Liver (tissue), 3 donors: ENCODE measurements at regions not wholly inside any gene's neighbourhood (a gene's known extent, or its start where the extent isn't known, plus 50 kb on each side); places are given as distances from the start of the nearest gene placed in this dataset.

Source experiments
- CTCF ChIP-seq: fragments of 150-350 bp; IDR thresholded peaks from 2 replicates; pipeline ENCODE4 v1.5.1; 2017; ENCODE audit warnings: improper control_type of control experiment, low read depth, low read length; ENCODE audit not compliant: missing input control
- EGR1 ChIP-seq, 2 donors: IDR thresholded peaks; 2 replicates each; pipeline ENCODE4 v1.6.1; 2016 to 2018; ENCODE audit warnings: antibody characterized with exemption in 2 of 2, low read depth in 2 of 2
- REST ChIP-seq: IDR thresholded peaks from 2 replicates; pipeline ENCODE4 v1.6.1; 2016; ENCODE audit warnings: antibody characterized with exemption, mild to moderate bottlenecking
- donor health status: healthy.
- donor health status: healthy.

DNA sequence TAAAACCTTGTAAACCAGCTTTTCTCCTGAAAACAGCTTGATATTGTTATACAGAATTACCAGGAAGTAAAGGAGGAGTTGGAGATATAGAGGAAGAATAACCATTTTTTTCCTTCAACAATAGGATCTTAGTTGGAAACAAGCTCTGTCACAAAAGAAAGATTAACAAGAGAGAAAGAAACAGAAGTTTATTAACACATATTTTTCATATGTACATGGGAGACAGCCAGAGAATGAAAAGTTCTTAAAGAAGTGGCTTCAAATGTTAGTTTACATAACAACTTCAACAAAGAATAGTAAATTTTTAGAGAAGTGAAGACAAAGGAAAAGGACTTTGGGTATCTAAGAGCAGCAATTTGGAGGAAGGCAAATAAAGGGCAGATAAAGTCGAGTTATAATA lies 94.9 kb upstream of the ANKRD50 start:
- TF ChIP-seq CTCF (no peak), REST (no peak), EGR1 (IDR thresholded peaks at IDR 0.05; ENCODE audit: low read depth in 2 of 2) (no peak)
